Endothelial cell of hepatic sinusoid (primary cell): ENCODE measurements at regions not wholly inside any gene's neighbourhood (a gene's known extent, or its start where the extent isn't known, plus 50 kb on each side); places are given as distances from the start of the nearest gene placed in this dataset.
"Not testable (repeated sequence)": the region's sequence is repeated elsewhere in the genome, so short reads cannot be mapped to it uniquely, and the experiment has no call there.

ENCODE experiments used
- in situ Hi-C: cut with HindIII; loops from 2 replicates; pipeline ENCODE4 v1.10.0; 2017; ENCODE audit warnings: low sequenced_read_pairs

DNA sequence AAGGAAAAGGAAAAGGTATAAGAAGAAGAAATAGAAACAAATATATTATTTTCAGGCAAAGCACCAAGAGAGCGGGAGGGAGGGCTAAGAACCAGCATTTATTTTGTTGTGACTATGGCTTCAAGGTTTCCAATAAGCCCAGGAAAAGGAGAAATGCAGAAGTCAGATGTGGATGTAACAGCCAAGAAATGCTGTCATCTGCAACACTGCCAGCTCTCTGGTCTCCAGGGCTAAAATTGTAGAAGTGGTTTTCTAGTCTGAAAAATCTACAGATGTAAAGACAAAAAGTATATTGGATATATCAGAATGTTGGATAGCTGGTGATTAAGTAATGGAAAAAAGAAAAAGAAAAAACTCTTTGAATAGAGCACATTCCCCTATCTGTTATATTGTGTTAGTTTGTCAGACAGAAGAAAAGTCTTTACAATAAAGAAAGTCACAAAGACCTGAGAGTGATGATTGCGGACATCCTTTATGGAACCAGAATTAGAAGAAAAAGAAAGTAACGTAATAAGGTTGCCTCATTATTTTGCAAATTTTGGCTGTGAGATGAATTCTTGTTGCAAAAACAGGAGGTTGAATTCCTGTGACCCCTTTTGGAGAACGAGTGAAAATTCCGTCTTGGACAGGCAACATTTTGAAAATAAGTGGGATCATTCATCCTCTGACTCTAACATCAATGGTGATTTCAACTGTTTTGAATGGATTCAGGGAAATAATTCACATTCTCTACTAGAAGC, 938.1 kb downstream of the TTLL7 start:
- in situ Hi-C loops, result no loop called here

DNA sequence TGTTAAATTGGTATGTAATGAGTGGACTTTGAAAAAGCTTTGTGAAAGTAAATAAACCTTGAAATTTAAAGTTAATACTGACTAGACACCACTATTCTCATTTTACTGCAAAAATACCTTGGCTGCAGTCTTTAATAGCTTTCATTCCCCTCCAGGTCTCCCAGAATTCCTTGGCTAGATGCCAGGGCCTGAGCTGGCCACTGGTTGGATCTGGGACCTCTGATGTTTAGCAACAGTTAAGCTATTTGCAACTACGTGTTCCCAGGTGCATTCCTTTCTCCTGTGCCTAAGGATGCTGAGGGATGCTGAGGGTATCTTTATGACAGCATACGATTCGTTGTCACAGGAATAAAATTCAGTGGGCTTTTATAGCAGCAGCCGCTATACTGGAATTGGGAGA, 938.7 kb downstream of the TTLL7 start:
- in situ Hi-C loops, result no loop called here

DNA sequence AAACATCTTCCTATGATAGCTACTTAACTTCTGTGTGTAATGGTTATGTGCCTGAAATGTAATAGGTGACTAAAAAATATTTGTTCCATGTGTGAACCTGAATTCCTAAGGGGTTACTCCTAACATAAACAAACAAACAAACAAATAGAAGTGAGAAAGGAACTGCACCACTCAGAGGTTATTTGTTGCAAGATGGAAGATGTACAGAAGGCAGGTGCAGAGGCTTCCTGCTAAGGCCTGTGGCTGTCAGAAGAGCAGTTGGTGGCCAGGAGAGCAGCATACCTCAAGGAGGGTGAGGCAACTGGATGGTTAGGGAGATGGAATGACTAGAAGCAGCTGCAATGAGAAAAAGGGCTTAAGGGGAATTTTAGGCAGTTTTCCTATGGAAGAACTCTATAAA, 940.6 kb downstream of the TTLL7 start:
- in situ Hi-C loops, result no loop called here

DNA sequence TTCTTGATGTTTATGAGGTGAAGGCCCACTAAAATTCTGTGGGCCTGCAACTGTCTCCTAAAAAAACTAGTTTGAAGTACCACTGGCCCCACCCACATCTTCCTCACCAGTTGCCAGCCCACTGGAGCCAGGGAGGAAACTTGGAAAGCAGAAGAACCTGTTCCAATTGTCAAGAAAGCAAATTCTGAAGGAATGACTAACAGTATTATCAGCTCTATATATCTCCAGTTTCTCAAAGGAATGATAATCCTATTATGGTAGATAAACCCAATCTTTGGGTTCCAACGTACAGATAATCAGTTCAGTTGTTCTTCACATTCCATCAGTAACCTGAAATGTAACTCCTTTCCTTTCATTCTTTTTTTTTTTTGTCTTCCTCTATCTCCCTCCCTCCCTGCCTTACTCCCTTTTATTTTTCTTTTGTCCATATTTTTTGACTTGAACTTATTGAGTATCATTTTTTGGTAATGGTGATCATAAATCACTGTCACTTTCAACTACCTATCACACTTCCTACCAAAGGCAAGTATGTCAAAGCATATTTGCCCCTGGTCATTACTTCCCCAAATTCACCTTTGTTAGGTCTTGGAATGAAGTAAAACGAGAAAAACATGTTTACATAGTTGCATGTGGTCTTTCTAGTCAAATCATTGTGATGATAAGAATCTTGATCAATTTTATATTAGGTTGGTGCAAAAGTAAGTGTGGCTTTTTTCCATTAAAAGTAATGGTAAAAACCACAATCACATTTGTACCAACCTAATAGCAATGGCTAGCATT, 943.4 kb downstream of the TTLL7 start:
- in situ Hi-C loops, result no loop called here

DNA sequence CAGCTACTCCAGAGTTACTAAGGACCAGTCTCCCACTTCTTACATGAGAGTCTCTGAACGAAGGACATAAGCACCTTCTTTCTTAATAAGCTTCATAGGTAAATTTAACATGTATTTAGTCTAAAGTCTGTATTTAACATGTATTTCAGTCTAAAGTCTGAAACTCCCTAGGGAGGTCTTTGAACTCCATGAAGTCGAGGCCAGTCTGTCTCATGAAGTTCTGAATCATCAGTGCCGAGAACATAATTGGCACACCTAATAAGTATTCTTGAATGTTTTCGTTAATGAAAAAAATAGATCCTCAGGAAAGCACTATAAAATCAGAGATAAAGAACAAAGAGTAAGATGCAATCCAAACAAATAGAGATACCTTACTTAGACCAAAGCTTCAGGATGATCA, 945.5 kb downstream of the TTLL7 start:
- in situ Hi-C loops, result no loop called here

DNA sequence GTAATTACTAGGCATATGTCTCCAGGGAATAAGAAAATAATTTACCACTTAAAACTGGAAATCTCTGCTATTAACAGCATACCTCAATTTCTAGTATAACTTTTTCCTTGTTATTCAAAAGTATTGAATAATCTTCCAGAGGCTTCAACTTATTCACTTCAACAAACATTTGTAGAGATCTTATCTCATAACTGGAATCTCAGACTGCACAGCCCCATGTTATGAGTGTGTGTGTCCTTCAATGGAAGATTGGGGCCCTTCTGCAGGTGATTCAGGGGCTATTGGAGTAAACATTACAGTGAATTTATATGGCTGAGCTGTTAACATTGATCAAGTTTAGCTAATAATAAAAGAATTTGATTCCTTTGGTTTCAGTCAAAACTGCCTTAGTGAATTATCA, 946.1 kb downstream of the TTLL7 start:
- in situ Hi-C loops, result no loop called here

DNA sequence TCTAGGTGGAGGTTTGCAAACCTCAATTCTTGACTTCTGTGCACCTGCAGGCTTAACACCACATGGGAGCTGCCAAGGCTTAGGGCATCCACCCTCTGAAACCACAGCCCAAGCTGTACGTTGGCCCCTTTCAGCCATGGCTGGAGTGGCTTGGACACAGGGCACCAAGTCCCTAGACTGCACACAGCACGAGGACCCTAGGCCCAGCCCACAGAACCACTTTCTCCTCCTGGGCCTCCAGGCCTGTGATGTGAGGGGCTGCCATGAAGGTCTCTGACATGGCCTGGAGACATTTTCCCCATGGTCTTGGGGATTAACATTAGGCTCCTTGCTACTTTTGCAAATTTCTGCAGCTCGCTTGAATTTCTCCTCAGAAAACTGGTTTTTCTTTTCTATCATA, 947.9 kb downstream of the TTLL7 start:
- in situ Hi-C loops, result not testable (repeated sequence)

DNA sequence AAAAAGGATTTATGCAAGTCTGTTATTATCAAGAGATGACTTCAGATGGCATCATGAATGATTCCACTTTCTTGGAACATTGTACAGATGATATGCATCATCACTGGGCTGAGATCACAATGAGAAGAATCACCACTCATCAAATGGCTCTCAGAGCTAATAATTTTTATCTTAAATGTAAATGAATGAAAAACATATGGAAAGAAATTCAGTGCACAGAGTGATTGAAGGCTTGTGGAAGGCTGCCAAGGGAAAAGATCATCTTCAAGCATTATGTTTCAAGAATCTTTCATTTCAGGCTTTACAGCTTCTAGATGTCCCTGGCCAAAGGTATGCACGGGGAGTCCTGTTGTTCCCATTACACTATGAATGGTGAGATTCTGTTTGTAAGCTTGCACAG, 955.7 kb downstream of the TTLL7 start:
- in situ Hi-C loops, result no loop called here

DNA sequence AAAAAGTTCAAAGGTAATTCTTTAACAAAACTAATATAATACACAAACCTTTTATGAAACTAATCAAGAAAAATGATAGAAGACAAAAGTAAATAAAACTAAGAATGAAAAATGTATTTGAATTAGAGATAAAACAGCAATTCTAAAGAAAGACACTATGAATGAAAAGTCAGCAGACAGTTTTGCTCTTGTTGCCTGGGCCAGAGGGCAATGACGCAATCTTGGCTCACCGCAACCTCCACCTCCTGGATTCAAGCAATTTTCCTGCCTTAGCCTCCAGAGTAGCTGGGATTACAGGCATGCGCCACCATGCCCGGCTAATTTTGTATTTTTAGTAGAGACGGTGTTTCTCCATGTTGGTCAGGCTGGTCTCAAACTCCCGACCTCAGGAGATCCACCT, 959.8 kb downstream of the TTLL7 start:
- in situ Hi-C loops, result not testable (repeated sequence)

DNA sequence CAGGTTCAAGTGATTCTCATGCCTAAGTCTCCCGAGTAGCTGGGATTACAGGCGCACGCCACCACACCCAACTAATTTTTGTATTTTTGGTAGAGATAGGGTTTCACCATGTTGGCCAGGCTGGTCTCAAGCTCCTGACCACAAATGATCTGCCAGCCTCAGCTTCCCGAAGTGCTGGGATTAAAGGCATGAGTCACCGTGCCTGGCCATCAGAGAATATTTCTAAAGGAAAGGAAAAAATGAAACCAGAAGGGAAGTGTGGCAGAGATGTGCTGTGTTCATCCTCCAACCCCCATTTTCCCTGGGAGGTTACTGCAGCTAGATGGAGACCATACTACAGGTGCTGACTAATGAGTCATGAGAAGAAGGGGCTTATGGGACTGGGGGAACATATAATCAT, 964.1 kb downstream of the TTLL7 start:
- in situ Hi-C loops, result no loop called here

DNA sequence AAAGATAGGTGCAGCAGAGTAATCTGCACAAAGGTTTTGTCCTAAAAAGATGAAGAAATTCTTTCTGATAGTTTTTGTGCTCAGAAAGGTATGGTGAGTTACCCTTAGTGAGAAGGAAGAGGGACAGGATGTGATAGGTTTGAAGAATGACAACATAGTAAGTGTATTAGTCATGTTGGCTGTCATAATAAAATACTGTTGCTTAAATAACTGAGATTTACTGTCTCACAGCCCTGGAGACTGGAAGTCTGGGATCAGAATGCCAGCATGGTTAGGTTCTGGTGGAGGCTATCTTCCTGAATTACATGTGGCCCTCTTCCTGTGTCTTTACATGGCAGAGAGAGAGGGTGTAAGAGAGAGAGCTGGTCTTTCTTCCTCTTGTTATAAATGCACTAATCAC, 965.2 kb downstream of the TTLL7 start:
- in situ Hi-C loops, result no loop called here

DNA sequence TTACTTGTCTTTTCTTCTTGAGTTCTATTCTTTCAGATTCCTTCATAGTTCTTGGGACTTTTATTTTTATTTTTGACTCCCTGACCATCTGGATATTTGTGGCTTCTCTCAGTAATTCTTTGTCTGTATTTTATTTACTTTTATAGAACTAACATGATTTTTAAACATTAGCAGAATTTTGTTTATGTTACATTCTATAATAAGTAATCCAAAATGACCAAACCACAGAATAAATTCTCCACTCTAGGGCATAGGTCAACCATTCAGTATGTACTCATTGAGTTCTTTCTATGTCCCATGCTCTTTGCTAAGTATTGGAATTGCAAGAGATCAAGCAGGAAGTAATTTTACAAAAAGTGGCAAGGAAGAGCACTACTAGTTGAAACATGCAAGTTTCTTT, 969.0 kb downstream of the TTLL7 start:
- in situ Hi-C loops, result no loop called here

DNA sequence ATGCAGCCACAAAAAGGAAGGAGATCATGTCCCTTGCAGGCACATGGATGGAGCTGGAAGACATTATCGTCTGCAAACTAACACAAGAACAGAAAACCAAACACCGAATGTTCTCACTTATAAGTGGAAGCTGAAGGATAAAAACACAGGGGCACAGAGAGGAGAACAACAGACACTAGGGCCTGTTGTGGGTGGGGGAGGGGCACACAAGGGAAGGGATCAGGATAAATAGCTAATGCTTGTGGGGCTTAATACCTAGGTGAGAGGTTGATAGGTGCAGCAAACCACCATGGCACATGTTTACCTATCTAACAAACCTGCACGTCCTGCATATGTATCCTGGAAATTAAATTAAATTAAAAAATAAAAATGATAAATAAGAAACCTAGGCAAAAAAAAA, 969.9 kb downstream of the TTLL7 start:
- in situ Hi-C loops, result no loop called here

DNA sequence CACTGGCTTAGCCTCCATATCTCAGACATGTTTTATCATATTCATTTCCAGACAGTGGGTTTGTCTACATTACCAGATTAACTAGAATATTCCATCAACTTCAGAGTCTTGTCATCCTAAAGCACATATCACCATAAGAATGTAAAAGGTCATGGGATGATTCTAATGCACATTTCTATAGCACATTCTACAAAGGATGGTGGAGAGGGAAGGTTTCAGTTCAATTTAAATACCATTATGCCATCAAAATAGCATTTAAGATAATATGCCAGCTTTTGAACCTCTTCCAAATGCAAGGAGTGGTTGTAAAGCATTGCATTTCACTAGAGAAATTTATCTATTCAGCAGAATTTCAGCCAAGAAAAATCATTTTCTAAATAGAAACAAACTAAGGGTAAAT, 970.5 kb downstream of the TTLL7 start:
- in situ Hi-C loops, result no loop called here

DNA sequence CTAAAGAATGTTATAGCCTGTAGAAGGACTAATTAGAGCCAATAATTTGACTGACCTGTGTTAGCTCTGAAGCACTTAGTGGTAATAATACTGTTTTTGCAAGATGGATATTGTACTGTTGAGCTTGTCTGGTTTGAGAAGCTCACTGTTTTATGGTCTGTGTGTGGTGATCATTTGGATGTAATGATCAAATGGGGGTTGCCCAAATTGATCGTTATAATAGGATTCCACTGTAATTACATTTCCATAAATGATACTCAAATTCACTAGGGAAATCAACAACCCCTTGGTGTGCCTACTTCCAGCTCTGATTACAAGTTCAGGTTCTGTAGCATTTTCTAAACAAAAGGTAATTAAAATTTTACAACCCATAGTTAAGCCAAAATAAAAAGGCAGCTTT, 971.4 kb downstream of the TTLL7 start:
- in situ Hi-C loops, result no loop called here

DNA sequence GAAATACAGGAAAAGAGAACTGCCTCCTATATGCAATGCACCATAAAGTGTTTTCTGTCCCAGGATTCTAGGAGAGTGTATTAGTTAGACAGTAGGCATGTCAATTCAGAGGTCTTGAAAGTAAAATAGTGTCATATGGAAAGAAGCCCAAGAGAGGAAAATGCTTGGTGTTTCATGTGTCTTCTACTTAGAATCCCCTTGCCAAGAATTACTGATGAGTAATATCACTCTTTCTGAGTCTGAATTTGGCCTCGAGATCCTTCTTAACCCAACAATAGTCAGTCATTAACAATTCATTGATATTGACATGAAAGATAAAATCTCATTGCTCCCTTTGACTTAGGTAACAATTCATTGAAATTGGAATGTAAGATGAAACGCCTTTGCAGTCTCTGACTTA, 972.2 kb downstream of the TTLL7 start:
- in situ Hi-C loops, result no loop called here

DNA sequence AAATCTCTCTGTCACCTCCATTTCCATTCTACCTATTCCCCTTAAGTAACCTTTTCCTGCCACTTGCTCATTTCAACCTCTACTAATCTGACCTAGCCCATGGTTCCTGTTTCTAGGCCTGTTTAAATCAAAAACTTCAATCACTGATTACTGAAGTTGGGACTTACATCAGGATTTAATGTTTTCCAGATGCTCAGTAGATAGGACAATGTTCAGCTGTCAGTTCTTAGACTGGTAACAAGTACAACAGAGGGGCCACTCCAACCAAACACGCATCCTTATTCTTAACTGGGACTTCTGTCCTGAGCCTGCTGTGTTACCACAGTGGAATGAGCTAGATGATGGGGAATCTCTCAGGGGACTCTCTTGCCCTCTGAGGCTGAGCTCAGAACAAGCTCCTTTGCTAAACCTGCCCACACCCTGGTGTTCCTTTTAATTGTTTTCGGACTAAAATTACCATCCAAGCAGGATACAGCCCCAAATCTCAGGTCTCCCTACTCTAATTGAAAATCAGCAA, 974.6 kb downstream of the TTLL7 start:
- in situ Hi-C loops, result no loop called here

DNA sequence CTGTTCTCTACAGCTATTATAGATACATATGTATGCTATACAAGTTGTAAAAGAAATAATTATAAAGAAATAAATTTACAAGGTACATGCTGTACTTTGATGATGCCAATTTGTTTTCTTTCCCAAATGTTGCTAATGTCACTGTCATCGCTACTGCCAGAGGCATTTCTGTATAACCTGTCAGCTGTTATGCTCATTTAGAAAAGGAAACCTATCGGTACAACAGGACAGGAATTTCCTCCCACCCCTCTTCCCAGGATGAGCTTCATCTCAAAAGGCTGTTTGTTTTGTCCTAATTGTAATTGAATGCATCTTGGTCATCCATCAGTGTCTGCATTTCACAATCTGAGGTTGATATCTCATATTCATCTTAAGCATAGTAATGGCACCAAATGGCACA, 975.7 kb downstream of the TTLL7 start:
- in situ Hi-C loops, result no loop called here

DNA sequence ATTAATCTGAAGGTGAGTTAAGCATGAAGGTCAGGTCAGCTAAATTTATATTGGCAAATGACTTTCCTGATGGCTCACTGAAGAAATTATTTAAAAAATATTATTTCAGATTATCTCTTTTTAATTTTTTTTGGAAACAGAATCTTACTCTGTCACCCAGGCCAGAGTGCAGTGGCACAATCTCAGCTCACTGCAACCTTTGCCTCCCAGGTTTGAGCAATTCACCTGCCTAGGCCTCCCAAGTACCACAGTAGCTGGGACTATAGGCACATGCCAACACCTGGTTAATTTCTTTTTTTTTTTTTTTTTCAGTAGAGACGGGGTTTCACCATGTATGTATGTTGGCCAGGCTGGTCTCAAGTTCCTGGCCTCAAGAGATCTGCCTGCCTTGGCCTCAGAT, 976.7 kb downstream of the TTLL7 start:
- in situ Hi-C loops, result no loop called here

DNA sequence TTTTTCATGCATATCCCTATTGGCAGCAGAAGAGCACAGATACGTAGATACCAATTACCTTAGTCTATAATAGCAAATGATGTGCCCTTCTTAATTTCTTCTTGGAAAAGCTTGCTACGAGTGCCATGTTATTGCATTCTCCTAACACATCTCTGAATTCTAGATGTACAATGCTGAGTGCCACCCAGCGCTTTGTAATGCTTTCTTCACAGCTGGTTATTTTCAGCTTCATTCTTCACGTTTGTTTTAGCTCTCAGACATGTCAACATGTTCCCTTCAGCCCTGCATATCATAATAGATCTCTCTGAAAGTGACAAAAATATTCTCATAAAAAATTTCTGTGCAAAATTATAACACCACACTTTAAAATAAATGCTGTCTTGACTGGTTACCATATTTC, 981.2 kb downstream of the TTLL7 start:
- in situ Hi-C loops, result no loop called here

DNA sequence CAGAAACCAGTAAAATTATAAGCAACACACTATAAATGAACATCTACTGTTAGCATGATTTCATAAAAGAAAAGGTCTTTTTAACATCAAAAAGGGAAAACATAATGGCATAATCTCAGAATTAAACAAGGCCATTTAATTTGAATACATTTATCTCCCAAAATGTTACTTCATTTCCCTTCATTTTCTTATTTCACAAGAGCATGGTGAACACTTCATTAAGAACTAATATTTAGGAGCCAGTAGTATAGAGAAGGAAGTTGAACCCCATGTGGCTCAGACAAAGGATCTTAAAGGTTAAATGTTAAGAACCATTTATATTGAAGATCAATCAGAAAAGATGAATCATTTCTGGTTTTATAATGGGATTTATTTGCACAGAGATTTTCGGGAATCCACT, 981.7 kb downstream of the TTLL7 start:
- in situ Hi-C loops, result no loop called here

DNA sequence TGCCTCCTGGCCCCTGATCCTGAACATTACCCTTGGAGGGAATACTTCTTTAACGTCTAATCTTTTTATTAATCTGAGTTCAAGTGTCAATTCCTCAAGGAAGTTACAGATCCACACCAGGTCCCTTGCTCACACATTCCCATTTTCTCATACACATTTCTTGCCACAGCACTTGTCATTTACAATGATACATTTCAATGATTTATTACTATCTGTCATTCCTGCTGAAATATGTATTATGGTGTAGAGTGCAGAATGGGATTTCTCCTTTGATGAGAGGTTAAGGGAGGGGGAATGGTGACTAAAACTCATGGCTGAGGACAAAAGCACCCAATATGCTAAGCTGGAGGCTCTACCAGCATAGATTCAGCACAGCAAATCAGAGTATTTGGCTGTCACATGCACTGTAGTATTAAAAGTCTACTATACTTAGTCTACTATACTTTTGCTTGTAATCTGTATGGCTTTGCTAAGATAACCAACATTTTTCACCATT, 982.5 kb downstream of the TTLL7 start:
- in situ Hi-C loops, result no loop called here
